GM21528 (cell line): ENCODE measurements at regions not wholly inside any gene's neighbourhood (a gene's known extent, or its start where the extent isn't known, plus 50 kb on each side); places are given as distances from the start of the nearest gene placed in this dataset.

Experiments
- ATAC-seq: cut with Tn5 transposase; IDR thresholded peaks from one replicate; pipeline ENCODE4 v1.9.1; 2021; ENCODE audit warnings: mild to moderate bottlenecking, moderate library complexity; ENCODE audit not compliant: unreplicated experiment, low FRiP score

- ATAC-seq: no peak
Measured at GRCh38 chr12:115251727-115252126, 567.8 kb upstream of the TBX3 start.

DNA sequence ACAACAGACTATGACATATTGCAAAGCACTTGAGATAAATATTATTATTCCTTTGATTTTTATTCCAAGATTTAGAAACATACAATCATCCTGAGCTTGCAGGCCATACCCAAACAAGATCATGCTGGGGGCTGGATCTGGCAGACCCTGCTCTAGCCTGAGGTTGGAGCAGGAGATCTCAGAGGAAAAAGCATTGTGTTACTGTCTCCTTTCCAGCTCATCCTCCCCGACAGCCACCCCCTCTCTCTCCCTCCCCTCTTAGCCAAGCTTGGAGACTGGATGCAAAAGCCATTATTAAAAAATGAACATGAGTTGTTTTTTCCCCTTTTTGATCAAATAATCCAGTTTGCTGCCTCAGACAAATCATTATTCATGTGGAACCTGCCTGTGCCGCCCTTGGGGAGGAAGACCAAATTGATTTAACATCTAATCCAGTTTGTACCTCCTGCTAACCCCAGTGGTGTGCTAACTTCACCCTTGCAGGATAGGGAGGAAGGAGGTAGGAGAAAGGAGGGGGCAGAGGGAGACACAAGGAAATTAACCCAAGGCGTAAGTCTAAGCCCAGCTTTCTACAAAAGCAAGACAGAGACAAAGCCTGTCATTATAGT, 565.8 kb upstream of the TBX3 start:
- no peak for ATAC-seq

DNA sequence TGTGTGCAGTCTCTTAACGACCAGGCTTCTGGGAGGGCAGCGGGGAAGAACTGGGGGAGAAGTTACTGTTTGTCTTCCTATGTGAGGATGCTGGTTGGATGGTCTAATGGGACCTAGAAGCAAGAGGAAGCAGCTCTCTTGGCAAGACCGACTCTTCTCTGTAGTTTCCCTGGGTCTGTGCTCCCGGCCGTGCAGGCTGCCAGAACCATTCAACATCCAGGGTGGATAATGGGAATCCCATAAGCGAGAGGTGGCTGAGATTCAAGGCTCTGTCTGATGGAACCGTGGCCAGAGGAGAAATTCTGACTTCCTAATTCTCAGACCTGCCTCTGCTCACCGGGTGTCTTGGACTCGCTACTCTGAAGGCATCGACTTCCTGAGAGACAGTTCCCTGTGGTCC, 561.0 kb upstream of the TBX3 start:
- no peak for ATAC-seq

GRCh38 chr12:115243933-115244628, 560.1 kb upstream of the TBX3 start:
- ATAC-seq: no peak

GRCh38 chr12:115240251-115240650, 556.3 kb upstream of the TBX3 start:
- ATAC-seq: no peak

- ATAC-seq: no peak
Measured at GRCh38 chr12:115235880-115236279, 551.9 kb upstream of the TBX3 start.

GRCh38 chr12:115233891-115234543, 550.0 kb upstream of the TBX3 start:
- ATAC-seq: no peak

GRCh38 chr12:115232455-115233156, 548.6 kb upstream of the TBX3 start:
- no peak for ATAC-seq

GRCh38 chr12:115230606-115231005, 546.6 kb upstream of the TBX3 start:
- no peak for ATAC-seq

DNA sequence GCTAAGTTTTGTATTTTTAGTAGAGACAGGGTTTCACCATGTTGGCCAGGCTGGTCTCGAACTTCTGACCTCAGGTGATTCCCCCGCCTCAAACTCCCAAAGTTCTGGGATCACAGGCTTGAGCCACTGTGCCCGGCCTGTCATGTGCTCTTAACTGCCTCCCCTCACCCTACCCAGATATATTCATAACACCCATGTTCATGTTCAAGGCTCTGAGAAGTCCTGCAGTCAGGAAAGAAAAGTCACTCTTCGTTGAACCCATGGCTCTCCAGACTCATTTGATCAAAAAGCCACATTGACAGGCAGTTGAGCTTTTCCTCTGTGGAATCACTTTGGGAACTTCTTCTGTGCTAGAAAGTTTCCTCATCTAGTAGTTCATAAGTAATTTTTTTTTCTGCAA, 545.5 kb upstream of the TBX3 start:
- ATAC-seq: no peak

DNA sequence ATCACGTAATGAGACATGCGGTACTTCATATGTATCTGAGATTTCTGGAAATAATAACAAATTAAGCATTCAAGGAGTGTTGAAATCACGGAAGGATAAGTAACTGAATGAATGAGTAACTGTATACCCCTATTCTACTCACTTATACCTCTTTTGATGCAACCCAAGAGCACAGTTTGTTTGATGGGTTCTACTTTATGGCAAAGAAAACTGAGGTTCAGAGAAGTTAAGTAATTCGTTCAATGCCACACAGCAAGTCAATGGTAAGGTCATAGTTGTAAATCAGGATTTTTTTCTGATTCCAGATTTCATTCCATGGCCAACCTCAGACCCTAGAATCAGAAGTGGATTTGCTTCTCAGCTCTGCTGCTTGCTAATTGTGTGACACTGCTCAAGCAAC, 544.5 kb upstream of the TBX3 start:
- no peak for ATAC-seq

GRCh38 chr12:115227137-115227615, 543.2 kb upstream of the TBX3 start:
- no peak for ATAC-seq

- ATAC-seq: no peak
Measured at GRCh38 chr12:115225845-115226244, 541.9 kb upstream of the TBX3 start.

- no peak for ATAC-seq
Measured at GRCh38 chr12:115223991-115224390, 540.0 kb upstream of the TBX3 start.

DNA sequence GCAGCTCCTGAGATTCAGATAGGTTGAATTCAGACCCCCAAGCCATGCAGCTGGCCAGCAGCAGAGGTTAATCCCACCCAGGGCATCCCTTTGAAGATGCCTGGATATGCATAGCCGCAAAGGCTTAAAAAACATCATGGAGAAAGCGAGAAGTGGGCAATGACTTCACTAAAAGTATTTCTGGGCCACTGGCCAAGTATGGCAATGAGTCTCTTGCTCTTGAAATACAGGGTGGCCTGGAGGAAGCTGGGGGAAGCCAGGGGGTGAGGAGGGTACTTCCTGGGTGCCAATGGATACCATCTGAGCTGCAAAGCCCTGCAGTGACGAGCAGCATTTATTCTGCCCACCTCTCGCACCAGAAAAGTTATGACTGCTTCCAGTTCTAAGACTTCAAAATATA, 539.3 kb upstream of the TBX3 start:
- ATAC-seq: no peak

- ATAC-seq: no peak
Measured at GRCh38 chr12:115222220-115222619, 538.2 kb upstream of the TBX3 start.

GRCh38 chr12:115216301-115216700, 532.3 kb upstream of the TBX3 start:
- no peak for ATAC-seq

- no peak for ATAC-seq
Measured at GRCh38 chr12:115215544-115215943, 531.6 kb upstream of the TBX3 start.

GRCh38 chr12:115213538-115214016, 529.6 kb upstream of the TBX3 start:
- ATAC-seq: no peak

GRCh38 chr12:115213118-115213517, 529.1 kb upstream of the TBX3 start:
- ATAC-seq: no peak

GRCh38 chr12:115212356-115212755, 528.4 kb upstream of the TBX3 start:
- no peak for ATAC-seq
